Lower lobe of right lung (tissue), 2 donors: ENCODE measurements at regions not wholly inside any gene's neighbourhood (a gene's known extent, or its start where the extent isn't known, plus 50 kb on each side); places are given as distances from the start of the nearest gene placed in this dataset.
A peak's percentile ranks its signal among the peaks of the same experiment; 100 is the strongest.
"Not testable (repeated sequence)": the region's sequence is repeated elsewhere in the genome, so short reads cannot be mapped to it uniquely, and the experiment has no call there.

Experiments
- ATAC-seq, 2 donors: fragments of 200-7000 bp; cut with Tn5 transposase; one replicate each; pipeline ENCODE4 v1.9.1; 2020 to 2022; ENCODE audit warnings: mild to moderate bottlenecking in 2 of 2, moderate library complexity in 2 of 2
- DNase-seq: peaks from one replicate; pipeline ENCODE4 v3.0.0-alpha.2; 2020
- H3K27ac ChIP-seq: fragments of 200-600 bp; one replicate; pipeline ENCODE4 v1.8.0; 2022
- H3K27me3 ChIP-seq: fragments of 200-600 bp; one replicate; pipeline ENCODE4 v1.8.0; 2022; ENCODE audit warnings: low read depth
- H3K36me3 ChIP-seq: fragments of 200-600 bp; one replicate; pipeline ENCODE4 v1.8.0; 2022; ENCODE audit warnings: mild to moderate bottlenecking
- H3K4me1 ChIP-seq: fragments of 200-600 bp; one replicate; pipeline ENCODE4 v1.8.0; 2022
- H3K4me3 ChIP-seq: fragments of 200-600 bp; one replicate; pipeline ENCODE4 v1.8.0; 2022; ENCODE audit warnings: mild to moderate bottlenecking
- H3K9me3 ChIP-seq: fragments of 200-600 bp; one replicate; pipeline ENCODE4 v1.8.0; 2022
- CTCF ChIP-seq: fragments of 200-600 bp; IDR thresholded peaks from one replicate; pipeline ENCODE4 v1.8.0; 2022; ENCODE audit warnings: antibody characterized with exemption, mild to moderate bottlenecking
- intact Hi-C: fragments of 100-400 bp; cut with DNase I; formaldehyde crosslinking; loops from one replicate; pipeline ENCODE4 v1.11.0; 2022
- donor health status: DM: no; HTN: yes; CAD: no; lungs with severe emphysema.

GRCh38 chr4:137866671-137867070, 334.4 kb upstream of the PCDH18 start:
- H3K4me1 ChIP-seq: no peaks in the 10 kb centered on the region
- intact Hi-C loops: no loop called here
- no peak overlapping the region for H3K27ac ChIP-seq
- TF ChIP-seq CTCF: no peak
- ATAC-seq (no peak), DNase-seq (no peak)
- H3K9me3 ChIP-seq: no peaks in the 10 kb centered on the region
- no peaks in the 10 kb centered on the region for H3K36me3 ChIP-seq
- no peak overlapping the region for H3K4me3 ChIP-seq
- no peaks in the 10 kb centered on the region for H3K27me3 ChIP-seq

GRCh38 chr4:137861682-137862081, 329.4 kb upstream of the PCDH18 start:
- no peaks in the 10 kb centered on the region for H3K9me3 ChIP-seq
- peak; percentile 37 for TF ChIP-seq CTCF
- H3K27me3 ChIP-seq: no peaks in the 10 kb centered on the region
- DNase-seq (no peak), ATAC-seq (no peak)
- H3K4me1 ChIP-seq: no peaks in the 10 kb centered on the region
- intact Hi-C loops: no loop called here
- no peaks in the 10 kb centered on the region for H3K36me3 ChIP-seq
- no peak overlapping the region for H3K4me3 ChIP-seq
- no peak overlapping the region for H3K27ac ChIP-seq

GRCh38 chr4:137853424-137853823, 321.1 kb upstream of the PCDH18 start:
- DNase-seq (no peak), ATAC-seq (no peak)
- TF ChIP-seq CTCF: no peak
- Histone ChIP-seq H3K9me3 (peaks cover 10% of the 10 kb centered on the region), H3K4me3 (no peak overlapping the region), H3K4me1 (no peaks in the 10 kb centered on the region), H3K27me3 (no peaks in the 10 kb centered on the region), H3K27ac (no peak overlapping the region), H3K36me3 (no peaks in the 10 kb centered on the region)
- intact Hi-C loops: no loop called here

- no peak for ATAC-seq
- no peaks in the 10 kb centered on the region for H3K36me3 ChIP-seq
- H3K4me3 ChIP-seq: no peak overlapping the region
- no peaks in the 10 kb centered on the region for H3K4me1 ChIP-seq
- TF ChIP-seq CTCF: no peak
- no peak for DNase-seq
- H3K9me3 ChIP-seq: peaks cover 10% of the 10 kb centered on the region
- no peak overlapping the region for H3K27ac ChIP-seq
- intact Hi-C loops: no loop called here
- no peaks in the 10 kb centered on the region for H3K27me3 ChIP-seq
Observed at GRCh38 chr4:137852326-137852725, 320.0 kb upstream of the PCDH18 start.

GRCh38 chr4:137851435-137851834, 319.1 kb upstream of the PCDH18 start:
- DNase-seq: no peak
- no peak for ATAC-seq

GRCh38 chr4:137827945-137828344, 295.7 kb upstream of the PCDH18 start:
- H3K27me3 ChIP-seq, H3K4me1 ChIP-seq, intact Hi-C loops, H3K36me3 ChIP-seq, DNase-seq, ATAC-seq, H3K27ac ChIP-seq, H3K4me3 ChIP-seq: not testable (repeated sequence)
- peaks cover 10% of the 10 kb centered on the region for H3K9me3 ChIP-seq

More at GRCh38 chr4:137851435-137851834, 319.1 kb upstream of the PCDH18 start:
- H3K4me1 ChIP-seq: no peaks in the 10 kb centered on the region
- peaks cover 10% of the 10 kb centered on the region for H3K9me3 ChIP-seq
- intact Hi-C loops: no loop called here
- no peaks in the 10 kb centered on the region for H3K27me3 ChIP-seq
- TF ChIP-seq CTCF: no peak
- H3K27ac ChIP-seq: no peak overlapping the region
- no peak overlapping the region for H3K4me3 ChIP-seq
- no peaks in the 10 kb centered on the region for H3K36me3 ChIP-seq
